ENCODE measurements at regions not wholly inside any gene's neighbourhood (a gene's known extent, or its start where the extent isn't known, plus 50 kb on each side); places are given as distances from the start of the nearest gene placed in this dataset.
"Not testable (repeated sequence)": the region's sequence is repeated elsewhere in the genome, so short reads cannot be mapped to it uniquely, and the experiment has no call there.

DNA sequence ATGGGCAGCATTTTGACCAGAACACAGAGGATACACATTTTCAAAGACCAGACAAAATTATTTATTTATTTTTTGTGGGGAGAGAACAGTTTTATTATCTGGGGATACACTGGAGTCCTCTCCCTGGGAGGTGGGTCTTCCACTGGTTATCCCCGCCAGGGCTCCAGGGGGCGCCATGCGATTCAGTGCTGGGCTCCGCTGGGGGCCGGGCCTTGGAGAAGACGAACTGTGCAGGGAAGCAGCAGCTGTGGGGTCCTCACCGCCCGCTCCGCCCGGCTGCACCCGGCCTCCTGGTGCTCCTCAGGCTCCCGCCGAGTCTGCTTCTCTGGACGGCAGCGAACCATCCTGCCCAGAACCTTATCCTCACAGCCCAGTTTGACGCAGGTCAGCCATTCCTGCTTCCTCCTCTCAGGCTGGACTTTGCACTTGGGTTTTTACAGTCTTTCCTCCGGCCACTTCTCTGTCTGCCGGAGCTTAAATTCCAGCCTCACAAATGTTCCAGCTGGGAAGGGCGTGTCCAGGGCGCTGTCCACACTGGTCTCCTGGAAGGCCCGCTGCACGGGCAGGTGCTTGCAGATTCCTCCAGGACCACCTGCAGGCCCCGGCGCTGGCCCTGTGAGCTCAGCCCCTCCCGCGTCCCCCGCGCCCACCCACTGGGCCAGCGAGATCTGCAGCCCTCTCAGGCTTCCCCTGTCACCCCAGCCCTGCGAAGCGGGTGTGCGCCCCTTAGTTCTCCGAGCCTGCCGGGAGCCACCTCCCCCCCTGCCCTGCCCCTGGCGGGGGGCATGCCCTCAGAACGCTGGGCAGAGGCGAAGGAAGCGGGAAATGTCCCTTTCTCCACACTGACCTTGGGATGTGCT lies 1830.0 kb upstream of the DEFB115 start:
- Histone ChIP-seq H3K27me3 (ENCODE audit: control insufficient read depth in 2 of 2, insufficient read depth in 2 of 2, low read length in 2 of 2) (no peaks in the 10 kb centered on the region), H3K4me1 (ENCODE audit: control insufficient read depth in 2 of 2, insufficient read depth in 2 of 2, low read length in 2 of 2) (no peaks in the 10 kb centered on the region), H3K27ac (ENCODE audit: low read depth in 2 of 2, low read length in 2 of 2) (no peak overlapping the region), H3K36me3 (ENCODE audit: control insufficient read depth in 2 of 2, insufficient read depth in 2 of 2, low read length in 2 of 2) (no peaks in the 10 kb centered on the region), H3K4me3 (ENCODE audit: low read length in 2 of 2) (peak overlapping the region in 1 of 2 donors; percentile 54), H3K9ac (ENCODE audit: low read depth in 1 of 2, low read length in 2 of 2) (no peak overlapping the region), H3K9me3 (ENCODE audit: control insufficient read depth in 2 of 2, low read length in 2 of 2) (no peaks in the 10 kb centered on the region)

GRCh38 chr20:29430531-29430930 lies 1826.9 kb upstream of the DEFB115 start:
- no peaks in the 10 kb centered on the region for H3K27me3 ChIP-seq (ENCODE audit: control insufficient read depth in 2 of 2, insufficient read depth in 2 of 2, low read length in 2 of 2)
- no peak overlapping the region for H3K27ac ChIP-seq (ENCODE audit: low read depth in 2 of 2, low read length in 2 of 2)
- H3K4me3 ChIP-seq (ENCODE audit: low read length in 2 of 2): no peak overlapping the region
- no peaks in the 10 kb centered on the region for H3K36me3 ChIP-seq (ENCODE audit: control insufficient read depth in 2 of 2, insufficient read depth in 2 of 2, low read length in 2 of 2)
- H3K4me1 ChIP-seq (ENCODE audit: control insufficient read depth in 2 of 2, insufficient read depth in 2 of 2, low read length in 2 of 2): no peaks in the 10 kb centered on the region
- H3K9me3 ChIP-seq (ENCODE audit: control insufficient read depth in 2 of 2, low read length in 2 of 2): no peaks in the 10 kb centered on the region
- no peak overlapping the region for H3K9ac ChIP-seq (ENCODE audit: low read depth in 1 of 2, low read length in 2 of 2)

DNA sequence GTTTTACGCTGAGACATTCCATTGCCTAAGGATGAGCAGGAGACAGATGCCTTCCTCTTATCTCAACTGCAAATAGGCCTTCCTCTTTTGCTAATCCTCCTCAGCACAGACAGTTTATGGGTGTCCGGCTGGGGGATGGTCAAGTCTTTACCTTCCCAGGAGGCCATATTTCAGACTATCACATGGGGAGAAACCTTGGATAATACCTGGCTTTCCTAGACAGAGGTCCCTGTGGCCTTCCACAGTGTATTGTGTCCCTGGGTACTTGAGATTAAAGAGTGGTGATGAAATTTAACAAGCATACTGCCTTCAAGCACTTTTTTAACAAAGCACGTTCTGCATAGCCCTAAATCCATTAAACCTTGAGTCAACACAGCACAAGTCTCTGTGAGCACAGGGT lies 1816.7 kb upstream of the DEFB115 start:
- not testable (repeated sequence) for H3K4me3 ChIP-seq (ENCODE audit: low read length in 2 of 2); H3K27me3 ChIP-seq (ENCODE audit: control insufficient read depth in 2 of 2, insufficient read depth in 2 of 2, low read length in 2 of 2); H3K9me3 ChIP-seq (ENCODE audit: control insufficient read depth in 2 of 2, low read length in 2 of 2); H3K9ac ChIP-seq (ENCODE audit: low read depth in 1 of 2, low read length in 2 of 2); H3K4me1 ChIP-seq (ENCODE audit: control insufficient read depth in 2 of 2, insufficient read depth in 2 of 2, low read length in 2 of 2); H3K27ac ChIP-seq (ENCODE audit: low read depth in 2 of 2, low read length in 2 of 2); H3K36me3 ChIP-seq (ENCODE audit: control insufficient read depth in 2 of 2, insufficient read depth in 2 of 2, low read length in 2 of 2)

DNA sequence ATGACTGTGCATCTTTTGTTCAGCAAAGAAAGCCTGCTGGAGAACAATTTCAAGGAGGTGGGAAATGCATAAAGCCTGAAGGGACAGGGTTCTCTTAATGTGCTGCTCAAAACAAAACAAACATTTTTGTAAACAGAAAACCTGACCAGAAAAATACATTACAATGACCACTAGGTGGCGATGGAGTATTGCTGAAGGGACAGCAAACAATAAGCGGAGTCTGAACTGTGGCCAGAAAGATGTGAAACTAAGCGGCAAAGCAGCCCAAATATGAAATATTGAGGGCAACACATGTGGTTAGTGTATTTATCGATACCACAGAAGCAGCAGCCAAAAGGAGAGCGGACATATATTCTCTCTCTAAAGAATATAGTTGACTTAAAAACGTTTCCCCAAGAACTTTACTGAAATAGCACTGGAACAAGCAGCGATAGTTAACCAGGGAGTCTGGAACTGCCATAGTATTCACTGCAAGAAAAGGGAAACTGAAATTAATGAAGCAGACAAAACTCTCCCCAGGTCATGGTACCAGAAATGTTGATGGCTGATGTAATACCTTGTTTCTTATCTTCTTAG lies 1814.2 kb upstream of the DEFB115 start:
- H3K9ac ChIP-seq (ENCODE audit: low read depth in 1 of 2, low read length in 2 of 2); H3K27me3 ChIP-seq (ENCODE audit: control insufficient read depth in 2 of 2, insufficient read depth in 2 of 2, low read length in 2 of 2); H3K27ac ChIP-seq (ENCODE audit: low read depth in 2 of 2, low read length in 2 of 2); H3K9me3 ChIP-seq (ENCODE audit: control insufficient read depth in 2 of 2, low read length in 2 of 2); H3K4me1 ChIP-seq (ENCODE audit: control insufficient read depth in 2 of 2, insufficient read depth in 2 of 2, low read length in 2 of 2); H3K4me3 ChIP-seq (ENCODE audit: low read length in 2 of 2); H3K36me3 ChIP-seq (ENCODE audit: control insufficient read depth in 2 of 2, insufficient read depth in 2 of 2, low read length in 2 of 2): not testable (repeated sequence)

DNA sequence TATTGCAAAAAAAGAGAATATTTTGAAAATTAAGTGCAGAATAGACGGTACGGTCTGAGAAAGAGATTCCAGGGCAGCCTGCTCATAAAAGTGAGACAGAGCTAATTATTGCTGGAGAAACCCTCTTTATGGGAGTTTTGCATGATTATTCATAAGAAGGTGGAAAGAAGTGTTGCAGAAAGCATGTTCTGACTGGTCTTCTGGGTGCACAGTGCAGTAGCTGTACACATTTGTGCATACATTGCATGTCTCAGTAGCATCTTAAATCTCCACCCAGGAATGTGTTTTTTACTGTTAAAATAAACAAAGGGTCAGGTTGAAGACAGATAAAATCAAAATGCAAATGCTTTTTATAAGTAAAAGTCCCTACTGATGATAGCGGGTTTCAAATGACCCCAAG lies 1813.6 kb upstream of the DEFB115 start:
- Histone ChIP-seq H3K9me3 (ENCODE audit: control insufficient read depth in 2 of 2, low read length in 2 of 2) (no peaks in the 10 kb centered on the region), H3K27ac (ENCODE audit: low read depth in 2 of 2, low read length in 2 of 2) (no peak overlapping the region), H3K36me3 (ENCODE audit: control insufficient read depth in 2 of 2, insufficient read depth in 2 of 2, low read length in 2 of 2) (no peaks in the 10 kb centered on the region), H3K27me3 (ENCODE audit: control insufficient read depth in 2 of 2, insufficient read depth in 2 of 2, low read length in 2 of 2) (no peaks in the 10 kb centered on the region), H3K4me3 (ENCODE audit: low read length in 2 of 2) (no peak overlapping the region), H3K4me1 (ENCODE audit: control insufficient read depth in 2 of 2, insufficient read depth in 2 of 2, low read length in 2 of 2) (no peaks in the 10 kb centered on the region), H3K9ac (ENCODE audit: low read depth in 1 of 2, low read length in 2 of 2) (no peak overlapping the region)

GRCh38 chr20:29445050-29445907 lies 1812.2 kb upstream of the DEFB115 start:
- H3K9me3 ChIP-seq (ENCODE audit: control insufficient read depth in 2 of 2, low read length in 2 of 2); H3K9ac ChIP-seq (ENCODE audit: low read depth in 1 of 2, low read length in 2 of 2); H3K27me3 ChIP-seq (ENCODE audit: control insufficient read depth in 2 of 2, insufficient read depth in 2 of 2, low read length in 2 of 2); H3K36me3 ChIP-seq (ENCODE audit: control insufficient read depth in 2 of 2, insufficient read depth in 2 of 2, low read length in 2 of 2); H3K27ac ChIP-seq (ENCODE audit: low read depth in 2 of 2, low read length in 2 of 2); H3K4me1 ChIP-seq (ENCODE audit: control insufficient read depth in 2 of 2, insufficient read depth in 2 of 2, low read length in 2 of 2): not testable (repeated sequence)
- H3K4me3 ChIP-seq (ENCODE audit: low read length in 2 of 2): peak overlapping the region; percentile 10 to 48

GRCh38 chr20:29447517-29448484 lies 1809.7 kb upstream of the DEFB115 start:
- H3K27me3 ChIP-seq (ENCODE audit: control insufficient read depth in 2 of 2, insufficient read depth in 2 of 2, low read length in 2 of 2); H3K4me1 ChIP-seq (ENCODE audit: control insufficient read depth in 2 of 2, insufficient read depth in 2 of 2, low read length in 2 of 2); H3K27ac ChIP-seq (ENCODE audit: low read depth in 2 of 2, low read length in 2 of 2); H3K4me3 ChIP-seq (ENCODE audit: low read length in 2 of 2); H3K9me3 ChIP-seq (ENCODE audit: control insufficient read depth in 2 of 2, low read length in 2 of 2); H3K36me3 ChIP-seq (ENCODE audit: control insufficient read depth in 2 of 2, insufficient read depth in 2 of 2, low read length in 2 of 2); H3K9ac ChIP-seq (ENCODE audit: low read depth in 1 of 2, low read length in 2 of 2): not testable (repeated sequence)

- Histone ChIP-seq H3K4me3 (ENCODE audit: low read length in 2 of 2) (no peak overlapping the region), H3K9me3 (ENCODE audit: control insufficient read depth in 2 of 2, low read length in 2 of 2) (peaks cover 0 to 3% of the 10 kb centered on the region in 2 donors), H3K27ac (ENCODE audit: low read depth in 2 of 2, low read length in 2 of 2) (no peak overlapping the region), H3K36me3 (ENCODE audit: control insufficient read depth in 2 of 2, insufficient read depth in 2 of 2, low read length in 2 of 2) (no peaks in the 10 kb centered on the region), H3K4me1 (ENCODE audit: control insufficient read depth in 2 of 2, insufficient read depth in 2 of 2, low read length in 2 of 2) (no peaks in the 10 kb centered on the region), H3K9ac (ENCODE audit: low read depth in 1 of 2, low read length in 2 of 2) (no peak overlapping the region), H3K27me3 (ENCODE audit: control insufficient read depth in 2 of 2, insufficient read depth in 2 of 2, low read length in 2 of 2) (no peaks in the 10 kb centered on the region)
Measured at GRCh38 chr20:29448806-29449470, 1808.5 kb upstream of the DEFB115 start.

GRCh38 chr20:29452186-29452585 lies 1805.3 kb upstream of the DEFB115 start:
- Histone ChIP-seq H3K9ac (ENCODE audit: low read depth in 1 of 2, low read length in 2 of 2) (no peak overlapping the region), H3K9me3 (ENCODE audit: control insufficient read depth in 2 of 2, low read length in 2 of 2) (peaks cover 3 to 5% of the 10 kb centered on the region in 2 donors), H3K27me3 (ENCODE audit: control insufficient read depth in 2 of 2, insufficient read depth in 2 of 2, low read length in 2 of 2) (no peaks in the 10 kb centered on the region), H3K4me3 (ENCODE audit: low read length in 2 of 2) (no peak overlapping the region), H3K36me3 (ENCODE audit: control insufficient read depth in 2 of 2, insufficient read depth in 2 of 2, low read length in 2 of 2) (no peaks in the 10 kb centered on the region), H3K27ac (ENCODE audit: low read depth in 2 of 2, low read length in 2 of 2) (no peak overlapping the region), H3K4me1 (ENCODE audit: control insufficient read depth in 2 of 2, insufficient read depth in 2 of 2, low read length in 2 of 2) (no peaks in the 10 kb centered on the region)

All from mucosa of rectum (tissue), 2 donors.